IMR-90 (cell line): ENCODE measurements at regions not wholly inside any gene's neighbourhood (a gene's known extent, or its start where the extent isn't known, plus 50 kb on each side); places are given as distances from the start of the nearest gene placed in this dataset.

Experiments
- ATAC-seq: fragments of 200-7000 bp; cut with Tn5 transposase; 2 replicates; pipeline ENCODE4 v1.9.1; 2020; ENCODE audit warnings: low read depth, mild to moderate bottlenecking, moderate library complexity
- BruUV-seq: library from RNA; stranded (reverse); fragments of 400-500 nt; replicated peaks from 2 replicates; lab custom pipeline; 2021; lab: Mats Ljungman, UMichigan
- CTCF ChIA-PET: fragments of 300-600 bp; formaldehyde crosslinking; extraction: SDS; loops from one replicate; lab custom pipeline; 2021; ENCODE audit warnings: antibody characterized with exemption; lab: Yijun Ruan, JAX
- POLR2A ChIA-PET: fragments of 300-600 bp; sonication (Branson Sonifier 250); formaldehyde crosslinking; loops from one replicate; lab custom pipeline; 2022; ENCODE audit warnings: antibody characterized with exemption; ENCODE audit not compliant: unreplicated experiment; lab: Charles Lee
- DNase-seq: peaks from one replicate; pipeline ENCODE4 v3.0.0; 2013
- H2AFZ ChIP-seq: replicated peaks from 2 replicates; pipeline ENCODE3; 2013; ENCODE audit warnings: low read length, mild to moderate bottlenecking; ENCODE audit not compliant: poor library complexity
- H2AK5ac ChIP-seq: 2 replicates; pipeline ENCODE4 v1.6.1; 2013; ENCODE audit warnings: low read depth, low read length, inconsistent platforms
- H2AK9ac ChIP-seq: replicated peaks from 2 replicates; pipeline ENCODE3; 2013; ENCODE audit warnings: mild to moderate bottlenecking, low read depth, low read length, moderate library complexity; ENCODE audit not compliant: poor library complexity
- H2BK120ac ChIP-seq: 2 replicates; pipeline ENCODE4 v1.6.1; 2013; ENCODE audit warnings: low read depth, low read length, inconsistent platforms
- H2BK15ac ChIP-seq: 3 replicates; pipeline ENCODE4 v1.6.1; 2013; ENCODE audit warnings: low read depth, low read length, inconsistent platforms
- H2BK20ac ChIP-seq: 2 replicates; pipeline ENCODE4 v1.6.1; 2013; ENCODE audit warnings: low read depth, mild to moderate bottlenecking, inconsistent platforms, low read length, moderate library complexity
- H2BK5ac ChIP-seq: 2 replicates; pipeline ENCODE4 v1.6.1; 2013; ENCODE audit warnings: mild to moderate bottlenecking, low read depth, low read length, inconsistent platforms; ENCODE audit not compliant: poor library complexity, severe bottlenecking
- H3K14ac ChIP-seq: replicated peaks from 2 replicates; pipeline ENCODE4 v1.6.1; 2013; ENCODE audit warnings: low read depth, low read length, inconsistent platforms
- H3K18ac ChIP-seq: 2 replicates; pipeline ENCODE4 v1.6.1; 2013; ENCODE audit warnings: low read depth, low read length, control low read depth
- H3K23ac ChIP-seq: 2 replicates; pipeline ENCODE4 v1.6.1; 2013; ENCODE audit warnings: low read depth, low read length, inconsistent platforms
- H3K27ac ChIP-seq: 2 replicates; pipeline ENCODE4 v1.5.1; 2013; ENCODE audit warnings: mild to moderate bottlenecking, control low read depth, low read length; ENCODE audit not compliant: insufficient read depth
- H3K27me3 ChIP-seq: 2 replicates; pipeline ENCODE4 v1.6.1; 2013; ENCODE audit warnings: low read length; ENCODE audit not compliant: control insufficient read depth, insufficient read depth
- H3K36me3 ChIP-seq: 2 replicates; pipeline ENCODE4 v1.6.1; 2013; ENCODE audit warnings: low read length, mixed read lengths; ENCODE audit not compliant: control insufficient read depth, insufficient read depth
- H3K4ac ChIP-seq: 2 replicates; pipeline ENCODE4 v1.6.1; 2013; ENCODE audit warnings: low read depth, low read length, inconsistent platforms
- H3K4me1 ChIP-seq: 2 replicates; pipeline ENCODE4 v1.6.1; 2013; ENCODE audit warnings: low read length, mixed read lengths; ENCODE audit not compliant: control insufficient read depth, insufficient read depth
- H3K4me2 ChIP-seq: 2 replicates; pipeline ENCODE4 v1.6.1; 2013; ENCODE audit warnings: low read depth, mild to moderate bottlenecking, control low read depth, low read length, moderate library complexity
- H3K4me3 ChIP-seq: 2 replicates; pipeline ENCODE4 v1.5.1; 2013; ENCODE audit warnings: low read depth, mild to moderate bottlenecking, control low read depth, low read length, moderate library complexity; ENCODE audit not compliant: insufficient read depth
- H3K56ac ChIP-seq: 2 replicates; pipeline ENCODE4 v1.6.1; 2013; ENCODE audit warnings: low read length, inconsistent platforms; ENCODE audit not compliant: insufficient read depth; ENCODE audit errors: extremely low read depth
- H3K79me1 ChIP-seq, 2 experiments: 2 replicates each; pipeline ENCODE4 v1.6.1; 2013; ENCODE audit warnings: low read length in 2 of 2, inconsistent platforms in 1 of 2, low read depth in 1 of 2
- H3K9ac ChIP-seq: 2 replicates; pipeline ENCODE4 v1.6.1; 2013; ENCODE audit warnings: low read depth, low read length, control low read depth
- H3K9me1 ChIP-seq: 2 replicates; pipeline ENCODE4 v1.6.1; 2013; ENCODE audit warnings: low read length, inconsistent platforms; ENCODE audit not compliant: insufficient read depth
- H3K9me3 ChIP-seq: 2 replicates; pipeline ENCODE4 v1.6.1; 2013; ENCODE audit warnings: low read length; ENCODE audit not compliant: control insufficient read depth, insufficient read depth
- H4K20me1 ChIP-seq: 2 replicates; pipeline ENCODE4 v1.6.1; 2013; ENCODE audit warnings: low read length, inconsistent platforms; ENCODE audit not compliant: insufficient read depth
- H4K5ac ChIP-seq: 2 replicates; pipeline ENCODE4 v1.6.1; 2013; ENCODE audit warnings: mild to moderate bottlenecking, low read depth, low read length, control low read depth
- H4K8ac ChIP-seq, 2 experiments: 2 replicates each; pipeline ENCODE4 v1.6.1; 2013; ENCODE audit warnings: low read depth in 2 of 2, low read length in 2 of 2, control low read depth in 1 of 2, inconsistent platforms in 1 of 2
- H4K91ac ChIP-seq: 2 replicates; pipeline ENCODE4 v1.6.1; 2013; ENCODE audit warnings: low read depth, low read length, inconsistent platforms; ENCODE audit not compliant: insufficient read depth
- CEBPB ChIP-seq: IDR thresholded peaks from 2 replicates; pipeline ENCODE4 v1.6.1; 2012; ENCODE audit warnings: low read depth, low read length, improper control_type of control experiment
- CHD1 ChIP-seq: IDR thresholded peaks from 2 replicates; pipeline ENCODE4 v1.6.1; 2012; ENCODE audit warnings: low read depth, low read length, improper control_type of control experiment
- ELK1 ChIP-seq: fragments of 150-350 bp; IDR thresholded peaks from 2 replicates; pipeline ENCODE4 v1.6.1; 2016; ENCODE audit warnings: low read depth, mild to moderate bottlenecking, low read length, moderate library complexity, borderline replicate concordance
- FOS ChIP-seq: fragments of 150-350 bp; IDR thresholded peaks from 2 replicates; pipeline ENCODE4 v1.6.1; 2016; ENCODE audit warnings: low read depth, low read length
- MAFK ChIP-seq: IDR thresholded peaks from 2 replicates; pipeline ENCODE4 v1.6.1; 2012; ENCODE audit warnings: low read depth, low read length, improper control_type of control experiment
- MAZ ChIP-seq: IDR thresholded peaks from 2 replicates; pipeline ENCODE4 v1.6.1; 2012; ENCODE audit warnings: low read depth, mild to moderate bottlenecking, low read length, improper control_type of control experiment, moderate library complexity, borderline replicate concordance
- MXI1 ChIP-seq: IDR thresholded peaks from 2 replicates; pipeline ENCODE4 v1.6.1; 2012; ENCODE audit warnings: low read depth, mild to moderate bottlenecking, low read length, moderate library complexity, borderline replicate concordance
- NFE2L2 ChIP-seq: fragments of 150-350 bp; IDR thresholded peaks from 2 replicates; pipeline ENCODE4 v1.6.1; 2016; ENCODE audit warnings: low read depth, mild to moderate bottlenecking, low read length
- POLR2A ChIP-seq: IDR thresholded peaks from 2 replicates; pipeline ENCODE4 v1.6.1; 2012; ENCODE audit warnings: mild to moderate bottlenecking, low read depth, low read length
- RAD21 ChIP-seq: IDR thresholded peaks from 2 replicates; pipeline ENCODE4 v1.6.1; 2012; ENCODE audit warnings: low read length, improper control_type of control experiment
- RCOR1 ChIP-seq: IDR thresholded peaks from 2 replicates; pipeline ENCODE4 v1.6.1; 2012; ENCODE audit warnings: mild to moderate bottlenecking, low read length, improper control_type of control experiment; ENCODE audit not compliant: insufficient replicate concordance
- SMC3 ChIP-seq: fragments of 150-350 bp; IDR thresholded peaks from 2 replicates; pipeline ENCODE4 v1.6.1; 2016; ENCODE audit warnings: low read depth, mild to moderate bottlenecking, antibody characterized with exemption, low read length, moderate library complexity
- WGBS, 2 experiments: methylation state at CpG; one replicate each; pipeline versions ENCODE4 v1.1.5 to v1.1.7; 2013; ENCODE audit warnings: missing lambda C conversion rate in 2 of 2; ENCODE audit not compliant: insufficient read length in 1 of 2; ENCODE audit errors: extremely low coverage in 2 of 2; 5-methylcytosine and 5-hydroxymethylcytosine counted together
- dilution Hi-C: fragments of 300-500 bp; cut with HindIII; formaldehyde crosslinking; loops from one replicate; pipeline ENCODE4 v1.14.3; 2018; ENCODE audit warnings: low sequenced_read_pairs; ENCODE audit not compliant: unreplicated experiment
- in situ Hi-C: fragments of 300-500 bp; cut with MboI; formaldehyde crosslinking; loops from 3 replicates; pipeline ENCODE4 v1.14.3; 2019; ENCODE audit warnings: low sequenced_read_pairs, inconsistent platforms, mixed read lengths
- intact Hi-C: fragments of 100-400 bp; cut with micrococcal nuclease; formaldehyde crosslinking; loops from 2 replicates; pipeline ENCODE4 v1.10.0; 2022
- TF ChIP-seq, protein P1 (sequence below): conservative IDR thresholded peaks from 2 replicates; pipeline ENCODE4 v1.5.1; 2012; ENCODE audit warnings: mild to moderate bottlenecking, low read depth, low read length, improper control_type of control experiment
- TF ChIP-seq, protein P2 (sequence below): fragments of 150-350 bp; IDR thresholded peaks from 2 replicates; pipeline ENCODE4 v1.6.1; 2017; ENCODE audit warnings: mild to moderate bottlenecking, antibody characterized with exemption, low read length, low read depth

GRCh38 chr18:35811896-35812295 lies 160.6 kb upstream of the RMP24 start:
- TF ChIP-seq, protein P1, sequence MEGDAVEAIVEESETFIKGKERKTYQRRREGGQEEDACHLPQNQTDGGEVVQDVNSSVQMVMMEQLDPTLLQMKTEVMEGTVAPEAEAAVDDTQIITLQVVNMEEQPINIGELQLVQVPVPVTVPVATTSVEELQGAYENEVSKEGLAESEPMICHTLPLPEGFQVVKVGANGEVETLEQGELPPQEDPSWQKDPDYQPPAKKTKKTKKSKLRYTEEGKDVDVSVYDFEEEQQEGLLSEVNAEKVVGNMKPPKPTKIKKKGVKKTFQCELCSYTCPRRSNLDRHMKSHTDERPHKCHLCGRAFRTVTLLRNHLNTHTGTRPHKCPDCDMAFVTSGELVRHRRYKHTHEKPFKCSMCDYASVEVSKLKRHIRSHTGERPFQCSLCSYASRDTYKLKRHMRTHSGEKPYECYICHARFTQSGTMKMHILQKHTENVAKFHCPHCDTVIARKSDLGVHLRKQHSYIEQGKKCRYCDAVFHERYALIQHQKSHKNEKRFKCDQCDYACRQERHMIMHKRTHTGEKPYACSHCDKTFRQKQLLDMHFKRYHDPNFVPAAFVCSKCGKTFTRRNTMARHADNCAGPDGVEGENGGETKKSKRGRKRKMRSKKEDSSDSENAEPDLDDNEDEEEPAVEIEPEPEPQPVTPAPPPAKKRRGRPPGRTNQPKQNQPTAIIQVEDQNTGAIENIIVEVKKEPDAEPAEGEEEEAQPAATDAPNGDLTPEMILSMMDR = no peak
- TF ChIP-seq MAZ = no peak
- no peak for TF ChIP-seq NFE2L2
- no peak for TF ChIP-seq CEBPB
- TF ChIP-seq ELK1 = no peak
- no peak for TF ChIP-seq RAD21
- TF ChIP-seq RCOR1 = no peak
- no peak for TF ChIP-seq CHD1
- no peak for TF ChIP-seq SMC3
- TF ChIP-seq POLR2A = no peak
- no peak for TF ChIP-seq MXI1
- TF ChIP-seq, protein P2, sequence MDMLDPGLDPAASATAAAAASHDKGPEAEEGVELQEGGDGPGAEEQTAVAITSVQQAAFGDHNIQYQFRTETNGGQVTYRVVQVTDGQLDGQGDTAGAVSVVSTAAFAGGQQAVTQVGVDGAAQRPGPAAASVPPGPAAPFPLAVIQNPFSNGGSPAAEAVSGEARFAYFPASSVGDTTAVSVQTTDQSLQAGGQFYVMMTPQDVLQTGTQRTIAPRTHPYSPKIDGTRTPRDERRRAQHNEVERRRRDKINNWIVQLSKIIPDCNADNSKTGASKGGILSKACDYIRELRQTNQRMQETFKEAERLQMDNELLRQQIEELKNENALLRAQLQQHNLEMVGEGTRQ = no peak
- TF ChIP-seq FOS = no peak
- no peak for TF ChIP-seq MAFK
- Histone ChIP-seq H3K9ac (no peak overlapping the region), H4K20me1 (no peaks in the 10 kb centered on the region), H4K8ac (no peak overlapping the region), H3K23ac (no peak overlapping the region), H4K91ac (no peak overlapping the region), H3K9me3 (no peaks in the 10 kb centered on the region), H2AK5ac (no peak overlapping the region), H3K56ac (no peak overlapping the region), H3K4me1 (no peaks in the 10 kb centered on the region), H3K4me2 (no peak overlapping the region), H3K14ac (no peak overlapping the region), H2BK120ac (no peak overlapping the region), H2BK15ac (no peak overlapping the region), H4K5ac (no peak overlapping the region), H3K36me3 (no peaks in the 10 kb centered on the region), H2AFZ (no peak overlapping the region), H3K27ac (no peak overlapping the region), H3K4me3 (no peak overlapping the region), H2AK9ac (no peak overlapping the region), H3K79me1 (no peaks in the 10 kb centered on the region), H3K27me3 (no peaks in the 10 kb centered on the region), H2BK20ac (no peak overlapping the region), H2BK5ac (no peak overlapping the region), H3K9me1 (no peaks in the 10 kb centered on the region), H3K18ac (no peak overlapping the region), H3K4ac (no peak overlapping the region)
- no TSS peak for BruUV-seq
- dilution Hi-C loops (no loop called here), intact Hi-C loops (no loop called here), in situ Hi-C loops (no loop called here)
- ATAC-seq (no peak), DNase-seq (no peak)
- CTCF ChIA-PET = no interaction called here
- no CpG with 5 or more reads among the region's 3 CpGs for WGBS, 2 experiments
- POLR2A ChIA-PET = no interaction called here
